Muscle layer of duodenum (tissue), 2 donors: ENCODE measurements at regions not wholly inside any gene's neighbourhood (a gene's known extent, or its start where the extent isn't known, plus 50 kb on each side); places are given as distances from the start of the nearest gene placed in this dataset.

Experiments used
- H3K27ac ChIP-seq: one replicate; pipeline ENCODE4 v1.7.0; 2013; ENCODE audit warnings: mild to moderate bottlenecking, low read length
- H3K27me3 ChIP-seq: one replicate; pipeline ENCODE4 v1.7.0; 2013; ENCODE audit warnings: low read depth, mild to moderate bottlenecking, control low read depth, low read length
- H3K36me3 ChIP-seq, 2 donors: one replicate each; pipeline ENCODE4 v1.7.0; 2013; ENCODE audit warnings: low read length in 2 of 2, control low read depth in 1 of 2, mild to moderate bottlenecking in 1 of 2; ENCODE audit not compliant: insufficient read depth in 2 of 2, control insufficient read depth in 1 of 2
- H3K4me1 ChIP-seq, 2 donors: one replicate each; pipeline ENCODE4 v1.7.0; 2013; ENCODE audit warnings: low read length in 2 of 2, mild to moderate bottlenecking in 2 of 2, control low read depth in 1 of 2, moderate library complexity in 1 of 2; ENCODE audit not compliant: insufficient read depth in 2 of 2, control insufficient read depth in 1 of 2
- H3K4me3 ChIP-seq, 2 donors: one replicate each; pipeline ENCODE4 v1.7.0; 2013; ENCODE audit warnings: low read length in 2 of 2, low read depth in 1 of 2, mild to moderate bottlenecking in 1 of 2
- H3K9me3 ChIP-seq, 2 donors: one replicate each; pipeline ENCODE4 v1.7.0; 2013; ENCODE audit warnings: low read length in 2 of 2, control low read depth in 1 of 2, mild to moderate bottlenecking in 1 of 2; ENCODE audit not compliant: control insufficient read depth in 1 of 2
- donor health status: healthy.

GRCh38 chr17:74146196-74146595 is 57.3 kb upstream of the RPL38 start:
- H3K4me1 ChIP-seq, result no peaks in the 10 kb centered on the region
- no peak overlapping the region for H3K27ac ChIP-seq
- peaks cover 12 to 24% of the 10 kb centered on the region in 2 donors for H3K9me3 ChIP-seq
- H3K36me3 ChIP-seq, result no peaks in the 10 kb centered on the region
- H3K4me3 ChIP-seq, result no peak overlapping the region
- no peaks in the 10 kb centered on the region for H3K27me3 ChIP-seq

GRCh38 chr17:74147056-74147835 is 56.2 kb upstream of the RPL38 start:
- Histone ChIP-seq H3K27me3 (no peaks in the 10 kb centered on the region), H3K9me3 (peaks cover 7 to 18% of the 10 kb centered on the region in 2 donors), H3K4me1 (no peaks in the 10 kb centered on the region), H3K36me3 (no peaks in the 10 kb centered on the region), H3K4me3 (no peak overlapping the region), H3K27ac (no peak overlapping the region)

- H3K27ac ChIP-seq, result no peak overlapping the region
- H3K36me3 ChIP-seq, result no peaks in the 10 kb centered on the region
- peaks cover 2 to 11% of the 10 kb centered on the region in 2 donors for H3K9me3 ChIP-seq
- H3K4me1 ChIP-seq, result peaks cover 0 to 6% of the 10 kb centered on the region in 2 donors
- H3K27me3 ChIP-seq, result no peaks in the 10 kb centered on the region
- H3K4me3 ChIP-seq, result no peak overlapping the region
These were observed 55.5 kb upstream of the RPL38 start for GRCh38 chr17:74147966-74148365.

GRCh38 chr17:74148446-74148845 is 55.0 kb upstream of the RPL38 start:
- H3K27me3 ChIP-seq, result no peaks in the 10 kb centered on the region

GRCh38 chr17:74148901-74149596 is 54.4 kb upstream of the RPL38 start:
- H3K36me3 ChIP-seq, result no peaks in the 10 kb centered on the region
- H3K4me1 ChIP-seq, result peaks cover 0 to 9% of the 10 kb centered on the region in 2 donors
- no peaks in the 10 kb centered on the region for H3K27me3 ChIP-seq
- H3K4me3 ChIP-seq, result no peak overlapping the region
- H3K9me3 ChIP-seq, result no peaks in the 10 kb centered on the region
- no peak overlapping the region for H3K27ac ChIP-seq

More at GRCh38 chr17:74148446-74148845, 55.0 kb upstream of the RPL38 start:
- Histone ChIP-seq H3K9me3 (peaks cover 0 to 6% of the 10 kb centered on the region in 2 donors), H3K36me3 (no peaks in the 10 kb centered on the region), H3K27ac (no peak overlapping the region), H3K4me3 (no peak overlapping the region), H3K4me1 (peaks cover 0 to 9% of the 10 kb centered on the region in 2 donors)

- Histone ChIP-seq H3K4me1 (peaks cover 0 to 9% of the 10 kb centered on the region in 2 donors), H3K36me3 (no peaks in the 10 kb centered on the region), H3K9me3 (no peaks in the 10 kb centered on the region), H3K4me3 (no peak overlapping the region), H3K27me3 (no peaks in the 10 kb centered on the region), H3K27ac (no peak overlapping the region)
These were observed 53.7 kb upstream of the RPL38 start for GRCh38 chr17:74149597-74150427.

- Histone ChIP-seq H3K27ac (no peak overlapping the region), H3K36me3 (no peaks in the 10 kb centered on the region), H3K27me3 (no peaks in the 10 kb centered on the region), H3K4me1 (peaks cover 0 to 9% of the 10 kb centered on the region in 2 donors), H3K4me3 (no peak overlapping the region), H3K9me3 (no peaks in the 10 kb centered on the region)
These were observed 53.0 kb upstream of the RPL38 start for GRCh38 chr17:74150428-74151025.

- Histone ChIP-seq H3K4me3 (no peak overlapping the region), H3K9me3 (no peaks in the 10 kb centered on the region), H3K27ac (no peak overlapping the region), H3K36me3 (no peaks in the 10 kb centered on the region), H3K27me3 (no peaks in the 10 kb centered on the region), H3K4me1 (peaks cover 0 to 9% of the 10 kb centered on the region in 2 donors)
These were observed 51.7 kb upstream of the RPL38 start for GRCh38 chr17:74151551-74152315.

GRCh38 chr17:74152591-74153455 is 50.7 kb upstream of the RPL38 start:
- Histone ChIP-seq H3K27ac (no peak overlapping the region), H3K4me1 (peaks cover 0 to 9% of the 10 kb centered on the region in 2 donors), H3K27me3 (no peaks in the 10 kb centered on the region), H3K4me3 (no peak overlapping the region), H3K9me3 (no peaks in the 10 kb centered on the region), H3K36me3 (no peaks in the 10 kb centered on the region)

- Histone ChIP-seq H3K4me3 (no peak overlapping the region), H3K9me3 (no peaks in the 10 kb centered on the region), H3K36me3 (no peaks in the 10 kb centered on the region), H3K4me1 (peaks cover 0 to 9% of the 10 kb centered on the region in 2 donors), H3K27ac (no peak overlapping the region), H3K27me3 (no peaks in the 10 kb centered on the region)
These were observed 50.0 kb upstream of the RPL38 start for GRCh38 chr17:74153456-74153810.
